IMR-90 (cell line): ENCODE measurements at regions not wholly inside any gene's neighbourhood (a gene's known extent, or its start where the extent isn't known, plus 50 kb on each side); places are given as distances from the start of the nearest gene placed in this dataset.

Experiments
- ATAC-seq: fragments of 200-7000 bp; cut with Tn5 transposase; 2 replicates; pipeline ENCODE4 v1.9.1; 2020; ENCODE audit warnings: low read depth, mild to moderate bottlenecking, moderate library complexity
- BruUV-seq: library from RNA; stranded (reverse); fragments of 400-500 nt; replicated peaks from 2 replicates; lab custom pipeline; 2021; lab: Mats Ljungman, UMichigan
- CTCF ChIA-PET: fragments of 300-600 bp; formaldehyde crosslinking; extraction: SDS; loops from one replicate; lab custom pipeline; 2021; ENCODE audit warnings: antibody characterized with exemption; lab: Yijun Ruan, JAX
- POLR2A ChIA-PET: fragments of 300-600 bp; sonication (Branson Sonifier 250); formaldehyde crosslinking; loops from one replicate; lab custom pipeline; 2022; ENCODE audit warnings: antibody characterized with exemption; ENCODE audit not compliant: unreplicated experiment; lab: Charles Lee
- DNase-seq: peaks from one replicate; pipeline ENCODE4 v3.0.0; 2013
- H2AFZ ChIP-seq: replicated peaks from 2 replicates; pipeline ENCODE3; 2013; ENCODE audit warnings: low read length, mild to moderate bottlenecking; ENCODE audit not compliant: poor library complexity
- H2AK5ac ChIP-seq: 2 replicates; pipeline ENCODE4 v1.6.1; 2013; ENCODE audit warnings: low read depth, low read length, inconsistent platforms
- H2AK9ac ChIP-seq: replicated peaks from 2 replicates; pipeline ENCODE3; 2013; ENCODE audit warnings: mild to moderate bottlenecking, low read depth, low read length, moderate library complexity; ENCODE audit not compliant: poor library complexity
- H2BK120ac ChIP-seq: 2 replicates; pipeline ENCODE4 v1.6.1; 2013; ENCODE audit warnings: low read depth, low read length, inconsistent platforms
- H2BK15ac ChIP-seq: 3 replicates; pipeline ENCODE4 v1.6.1; 2013; ENCODE audit warnings: low read depth, low read length, inconsistent platforms
- H2BK20ac ChIP-seq: 2 replicates; pipeline ENCODE4 v1.6.1; 2013; ENCODE audit warnings: low read depth, mild to moderate bottlenecking, inconsistent platforms, low read length, moderate library complexity
- H2BK5ac ChIP-seq: 2 replicates; pipeline ENCODE4 v1.6.1; 2013; ENCODE audit warnings: mild to moderate bottlenecking, low read depth, low read length, inconsistent platforms; ENCODE audit not compliant: poor library complexity, severe bottlenecking
- H3K14ac ChIP-seq: replicated peaks from 2 replicates; pipeline ENCODE4 v1.6.1; 2013; ENCODE audit warnings: low read depth, low read length, inconsistent platforms
- H3K18ac ChIP-seq: 2 replicates; pipeline ENCODE4 v1.6.1; 2013; ENCODE audit warnings: low read depth, low read length, control low read depth
- H3K23ac ChIP-seq: 2 replicates; pipeline ENCODE4 v1.6.1; 2013; ENCODE audit warnings: low read depth, low read length, inconsistent platforms
- H3K27ac ChIP-seq: 2 replicates; pipeline ENCODE4 v1.5.1; 2013; ENCODE audit warnings: mild to moderate bottlenecking, control low read depth, low read length; ENCODE audit not compliant: insufficient read depth
- H3K27me3 ChIP-seq: 2 replicates; pipeline ENCODE4 v1.6.1; 2013; ENCODE audit warnings: low read length; ENCODE audit not compliant: control insufficient read depth, insufficient read depth
- H3K36me3 ChIP-seq: 2 replicates; pipeline ENCODE4 v1.6.1; 2013; ENCODE audit warnings: low read length, mixed read lengths; ENCODE audit not compliant: control insufficient read depth, insufficient read depth
- H3K4ac ChIP-seq: 2 replicates; pipeline ENCODE4 v1.6.1; 2013; ENCODE audit warnings: low read depth, low read length, inconsistent platforms
- H3K4me1 ChIP-seq: 2 replicates; pipeline ENCODE4 v1.6.1; 2013; ENCODE audit warnings: low read length, mixed read lengths; ENCODE audit not compliant: control insufficient read depth, insufficient read depth
- H3K4me2 ChIP-seq: 2 replicates; pipeline ENCODE4 v1.6.1; 2013; ENCODE audit warnings: low read depth, mild to moderate bottlenecking, control low read depth, low read length, moderate library complexity
- H3K4me3 ChIP-seq: 2 replicates; pipeline ENCODE4 v1.5.1; 2013; ENCODE audit warnings: low read depth, mild to moderate bottlenecking, control low read depth, low read length, moderate library complexity; ENCODE audit not compliant: insufficient read depth
- H3K56ac ChIP-seq: 2 replicates; pipeline ENCODE4 v1.6.1; 2013; ENCODE audit warnings: low read length, inconsistent platforms; ENCODE audit not compliant: insufficient read depth; ENCODE audit errors: extremely low read depth
- H3K79me1 ChIP-seq, 2 experiments: 2 replicates each; pipeline ENCODE4 v1.6.1; 2013; ENCODE audit warnings: low read length in 2 of 2, inconsistent platforms in 1 of 2, low read depth in 1 of 2
- H3K9ac ChIP-seq: 2 replicates; pipeline ENCODE4 v1.6.1; 2013; ENCODE audit warnings: low read depth, low read length, control low read depth
- H3K9me1 ChIP-seq: 2 replicates; pipeline ENCODE4 v1.6.1; 2013; ENCODE audit warnings: low read length, inconsistent platforms; ENCODE audit not compliant: insufficient read depth
- H3K9me3 ChIP-seq: 2 replicates; pipeline ENCODE4 v1.6.1; 2013; ENCODE audit warnings: low read length; ENCODE audit not compliant: control insufficient read depth, insufficient read depth
- H4K20me1 ChIP-seq: 2 replicates; pipeline ENCODE4 v1.6.1; 2013; ENCODE audit warnings: low read length, inconsistent platforms; ENCODE audit not compliant: insufficient read depth
- H4K5ac ChIP-seq: 2 replicates; pipeline ENCODE4 v1.6.1; 2013; ENCODE audit warnings: mild to moderate bottlenecking, low read depth, low read length, control low read depth
- H4K8ac ChIP-seq, 2 experiments: 2 replicates each; pipeline ENCODE4 v1.6.1; 2013; ENCODE audit warnings: low read depth in 2 of 2, low read length in 2 of 2, control low read depth in 1 of 2, inconsistent platforms in 1 of 2
- H4K91ac ChIP-seq: 2 replicates; pipeline ENCODE4 v1.6.1; 2013; ENCODE audit warnings: low read depth, low read length, inconsistent platforms; ENCODE audit not compliant: insufficient read depth
- MAFK ChIP-seq: IDR thresholded peaks from 2 replicates; pipeline ENCODE4 v1.6.1; 2012; ENCODE audit warnings: low read depth, low read length, improper control_type of control experiment
- RAD21 ChIP-seq: IDR thresholded peaks from 2 replicates; pipeline ENCODE4 v1.6.1; 2012; ENCODE audit warnings: low read length, improper control_type of control experiment
- dilution Hi-C: fragments of 300-500 bp; cut with HindIII; formaldehyde crosslinking; loops from one replicate; pipeline ENCODE4 v1.14.3; 2018; ENCODE audit warnings: low sequenced_read_pairs; ENCODE audit not compliant: unreplicated experiment
- in situ Hi-C: fragments of 300-500 bp; cut with MboI; formaldehyde crosslinking; loops from 3 replicates; pipeline ENCODE4 v1.14.3; 2019; ENCODE audit warnings: low sequenced_read_pairs, inconsistent platforms, mixed read lengths
- intact Hi-C: fragments of 100-400 bp; cut with micrococcal nuclease; formaldehyde crosslinking; loops from 2 replicates; pipeline ENCODE4 v1.10.0; 2022

DNA sequence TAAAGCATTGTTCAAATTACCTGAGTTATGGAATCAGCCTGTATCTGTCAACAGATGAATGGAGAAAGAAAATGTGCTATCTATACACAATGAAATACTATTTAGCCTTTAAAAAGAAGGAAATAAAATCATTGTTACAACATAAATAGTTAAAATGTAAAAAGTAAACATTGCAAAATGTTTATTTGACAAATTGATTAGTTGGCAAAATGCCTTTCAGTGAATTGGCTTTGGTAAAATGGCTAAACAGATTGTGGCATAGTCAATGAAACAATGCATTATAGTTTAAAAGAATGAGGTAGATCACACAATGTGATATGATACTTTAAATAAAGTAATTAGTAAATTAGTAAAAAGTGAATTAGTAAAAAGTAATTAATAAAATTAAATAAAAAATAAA lies 204.8 kb upstream of the MAGI2 start:
- Histone ChIP-seq H3K14ac (no peak overlapping the region), H4K8ac (no peak overlapping the region), H2AK5ac (no peak overlapping the region), H2BK120ac (no peak overlapping the region), H3K23ac (no peak overlapping the region), H4K20me1 (no peaks in the 10 kb centered on the region), H4K5ac (no peak overlapping the region), H3K36me3 (no peaks in the 10 kb centered on the region), H3K27me3 (no peaks in the 10 kb centered on the region), H3K56ac (no peak overlapping the region), H3K9me1 (peaks cover 6% of the 10 kb centered on the region; the same call in 1 of the 2 replicates), H3K4ac (no peak overlapping the region), H3K79me1 (no peaks in the 10 kb centered on the region), H2BK15ac (no peak overlapping the region), H4K91ac (no peak overlapping the region), H2AK9ac (no peak overlapping the region), H3K18ac (no peak overlapping the region), H3K4me1 (peaks cover 2% of the 10 kb centered on the region; the same call in 1 of the 2 replicates), H3K9me3 (no peaks in the 10 kb centered on the region), H2AFZ (no peak overlapping the region), H2BK5ac (no peak overlapping the region), H3K4me3 (no peak overlapping the region), H3K9ac (no peak overlapping the region), H2BK20ac (no peak overlapping the region), H3K4me2 (no peak overlapping the region), H3K27ac (no peak overlapping the region)
- intact Hi-C loops (no loop called here), in situ Hi-C loops (no loop called here), dilution Hi-C loops (no loop called here)
- DNase-seq: no peak
- TF ChIP-seq MAFK (peak; percentile 64), RAD21 (no peak)
- ATAC-seq: no peak
- CTCF ChIA-PET: no interaction called here
- POLR2A ChIA-PET: no interaction called here
- no TSS peak for BruUV-seq
